Muscle of leg (tissue), 3 donors: ENCODE measurements at regions not wholly inside any gene's neighbourhood (a gene's known extent, or its start where the extent isn't known, plus 50 kb on each side); places are given as distances from the start of the nearest gene placed in this dataset.
A peak's percentile ranks its signal among the peaks of the same experiment; 100 is the strongest.

Experiments
- DNase-seq: peaks from one replicate; pipeline ENCODE4 v3.0.0; 2013
- H3K27ac ChIP-seq: one replicate; pipeline ENCODE4 v1.5.1; 2013; ENCODE audit warnings: mild to moderate bottlenecking, low read length, control low read depth
- H3K27me3 ChIP-seq: one replicate; pipeline ENCODE4 v1.6.1; 2013; ENCODE audit warnings: low read length; ENCODE audit not compliant: control insufficient read depth, insufficient read depth
- H3K36me3 ChIP-seq: one replicate; pipeline ENCODE4 v1.6.1; 2013; ENCODE audit warnings: low read length; ENCODE audit not compliant: control insufficient read depth, insufficient read depth
- H3K4me1 ChIP-seq: one replicate; pipeline ENCODE4 v1.6.1; 2013; ENCODE audit warnings: low read length; ENCODE audit not compliant: control insufficient read depth, insufficient read depth
- H3K4me3 ChIP-seq: one replicate; pipeline ENCODE4 v1.5.1; 2013; ENCODE audit warnings: low read length, control low read depth
- H3K9me3 ChIP-seq: replicated peaks from 2 replicates; pipeline ENCODE4 v1.6.1; 2013; ENCODE audit warnings: low read depth, low read length; ENCODE audit not compliant: control insufficient read depth
- WGBS: methylation state at CpG from one replicate; pipeline ENCODE4 v1.1.5; 2013; ENCODE audit warnings: missing lambda C conversion rate; ENCODE audit not compliant: insufficient coverage; 5-methylcytosine and 5-hydroxymethylcytosine counted together

GRCh38 chr13:76635232-76636230 lies 250.7 kb downstream of the KCTD12 start:
- WGBS = 75% methylated on average over 5 of the region's 7 CpGs
- peak; percentile 70 for DNase-seq
- Histone ChIP-seq H3K27ac (peak overlapping the region; percentile 25), H3K4me3 (no peak overlapping the region), H3K4me1 (peaks cover 16% of the 10 kb centered on the region), H3K36me3 (no peaks in the 10 kb centered on the region), H3K9me3 (no peaks in the 10 kb centered on the region), H3K27me3 (no peaks in the 10 kb centered on the region)

DNA sequence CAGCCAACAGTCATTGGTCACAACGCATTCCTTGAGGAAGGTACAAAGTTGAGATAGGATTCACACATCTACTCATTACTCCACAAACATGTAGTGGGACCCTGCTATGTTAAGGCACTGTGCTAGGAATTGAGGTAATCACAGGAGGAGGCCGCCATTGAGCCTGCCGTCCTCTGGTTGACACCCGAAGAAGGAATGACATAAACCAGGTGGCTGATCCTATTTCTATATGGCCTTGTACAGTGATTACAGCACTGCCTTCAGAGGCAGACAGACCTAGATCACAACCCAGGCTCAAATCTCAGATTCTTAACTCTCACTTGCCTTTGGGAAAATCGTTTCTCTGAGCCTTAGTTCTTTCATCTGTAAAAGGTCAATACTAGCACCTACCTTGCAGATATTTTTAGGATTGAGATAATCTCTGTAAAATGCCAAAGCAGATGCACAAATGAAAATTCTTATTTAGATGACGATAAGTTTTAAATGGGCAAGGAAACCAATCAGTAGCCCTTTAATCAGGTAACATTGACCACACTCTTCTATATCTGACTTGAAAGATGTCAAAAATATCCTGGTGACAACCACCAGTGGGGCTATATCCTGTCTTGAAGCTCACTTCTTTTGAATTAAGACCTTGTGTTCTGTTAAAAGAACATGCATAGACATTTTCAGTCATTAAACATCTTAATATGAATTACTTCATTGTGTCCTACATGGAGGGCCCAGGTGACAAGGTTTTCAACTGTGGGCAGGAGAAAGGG lies 251.6 kb downstream of the KCTD12 start:
- Histone ChIP-seq H3K36me3 (no peaks in the 10 kb centered on the region), H3K27ac (no peak overlapping the region), H3K4me1 (peaks cover 16% of the 10 kb centered on the region), H3K9me3 (no peaks in the 10 kb centered on the region), H3K4me3 (no peak overlapping the region), H3K27me3 (no peaks in the 10 kb centered on the region)
- DNase-seq = no peak
- 50% methylated on average over 3 of the region's 6 CpGs for WGBS

GRCh38 chr13:76632401-76633044 lies 253.7 kb downstream of the KCTD12 start:
- peak; percentile 37 for DNase-seq
- peaks cover 5% of the 10 kb centered on the region for H3K4me1 ChIP-seq
- H3K4me3 ChIP-seq = no peak overlapping the region
- WGBS = 50% methylated on average over 1 of the region's 3 CpGs
- no peak overlapping the region for H3K27ac ChIP-seq
- H3K27me3 ChIP-seq = no peaks in the 10 kb centered on the region
- H3K36me3 ChIP-seq = no peaks in the 10 kb centered on the region
- peaks cover 2% of the 10 kb centered on the region for H3K9me3 ChIP-seq

GRCh38 chr13:76630629-76631230 lies 255.5 kb downstream of the KCTD12 start:
- no peak overlapping the region for H3K4me3 ChIP-seq
- 0% methylated on average over 1 of the region's 5 CpGs for WGBS
- no peak overlapping the region for H3K27ac ChIP-seq
- DNase-seq = no peak
- no peaks in the 10 kb centered on the region for H3K4me1 ChIP-seq
- H3K27me3 ChIP-seq = no peaks in the 10 kb centered on the region
- no peaks in the 10 kb centered on the region for H3K36me3 ChIP-seq
- peaks cover 5% of the 10 kb centered on the region for H3K9me3 ChIP-seq

GRCh38 chr13:76622315-76623040 lies 263.7 kb downstream of the KCTD12 start:
- Histone ChIP-seq H3K27ac (peak overlapping the region; percentile 78), H3K27me3 (no peaks in the 10 kb centered on the region), H3K4me1 (peaks cover 7% of the 10 kb centered on the region), H3K9me3 (peaks cover 2% of the 10 kb centered on the region), H3K36me3 (no peaks in the 10 kb centered on the region), H3K4me3 (no peak overlapping the region)
- peak; percentile 97 for DNase-seq
- no CpG with 5 or more reads among the region's 1 CpG for WGBS

- H3K4me3 ChIP-seq = no peak overlapping the region
- H3K27me3 ChIP-seq = no peaks in the 10 kb centered on the region
- peaks cover 7% of the 10 kb centered on the region for H3K4me1 ChIP-seq
- H3K36me3 ChIP-seq = no peaks in the 10 kb centered on the region
- DNase-seq = peak; percentile 60
- no peaks in the 10 kb centered on the region for H3K9me3 ChIP-seq
- H3K27ac ChIP-seq = peak overlapping the region; percentile 54
Observed at GRCh38 chr13:76621705-76622104, 264.5 kb downstream of the KCTD12 start.

GRCh38 chr13:76620036-76620435 lies 266.2 kb downstream of the KCTD12 start:
- Histone ChIP-seq H3K4me1 (peaks cover 7% of the 10 kb centered on the region), H3K36me3 (no peaks in the 10 kb centered on the region), H3K27ac (no peak overlapping the region), H3K27me3 (no peaks in the 10 kb centered on the region), H3K4me3 (no peak overlapping the region), H3K9me3 (no peaks in the 10 kb centered on the region)
- DNase-seq = no peak
- 92% methylated on average over 3 of the region's 5 CpGs for WGBS

- Histone ChIP-seq H3K4me1 (peaks cover 7% of the 10 kb centered on the region), H3K36me3 (no peaks in the 10 kb centered on the region), H3K9me3 (no peaks in the 10 kb centered on the region), H3K4me3 (no peak overlapping the region), H3K27ac (no peak overlapping the region), H3K27me3 (no peaks in the 10 kb centered on the region)
- DNase-seq = no peak
Observed at GRCh38 chr13:76619631-76620030, 266.6 kb downstream of the KCTD12 start.

DNA sequence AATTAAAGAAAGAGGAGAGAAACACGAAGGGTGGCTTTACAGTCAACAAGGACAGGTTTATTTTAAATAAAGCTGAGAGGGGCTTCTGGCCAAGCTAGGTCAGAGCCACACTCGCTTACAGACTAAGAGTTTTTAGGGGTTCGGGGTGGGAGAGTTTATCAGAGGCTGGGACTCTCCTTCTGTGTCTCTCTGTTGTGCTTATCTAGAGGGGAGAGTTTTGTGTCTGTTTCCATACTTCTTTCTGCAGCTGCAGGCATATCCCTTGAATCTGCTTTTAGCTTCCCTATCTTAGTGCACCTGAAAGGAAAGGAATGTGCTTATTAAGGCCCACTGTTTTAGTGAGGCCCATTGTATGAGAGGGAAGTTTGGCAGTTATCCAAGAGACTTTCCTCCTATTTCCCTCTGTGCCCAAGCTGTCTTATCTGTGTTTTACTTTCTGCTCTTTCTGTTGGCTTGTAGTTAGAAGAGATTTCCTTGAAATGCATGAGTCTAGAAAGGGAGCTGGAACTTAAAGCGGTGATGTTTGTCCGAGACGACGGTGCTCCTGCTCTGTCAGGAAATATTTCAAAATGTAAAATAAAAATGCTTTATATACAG lies 275.3 kb downstream of the KCTD12 start:
- no peak for DNase-seq
- H3K27me3 ChIP-seq = no peaks in the 10 kb centered on the region
- H3K4me1 ChIP-seq = peaks cover 6% of the 10 kb centered on the region
- no peaks in the 10 kb centered on the region for H3K36me3 ChIP-seq
- H3K27ac ChIP-seq = no peak overlapping the region
- no peak overlapping the region for H3K4me3 ChIP-seq
- 100% methylated on average over 1 of the region's 7 CpGs for WGBS
- peaks cover 5% of the 10 kb centered on the region for H3K9me3 ChIP-seq
